ENCODE measurements at regions not wholly inside any gene's neighbourhood (a gene's known extent, or its start where the extent isn't known, plus 50 kb on each side); places are given as distances from the start of the nearest gene placed in this dataset.

- DNase-seq (ENCODE audit: low spot score in 2 of 2): no peak
- H3K27ac ChIP-seq: no peak overlapping the region
- no peaks in the 10 kb centered on the region for H3K27me3 ChIP-seq
- WGBS: 81% methylated on average over 4 of the region's 4 CpGs
- no peaks in the 10 kb centered on the region for H3K36me3 ChIP-seq
- H3K4me1 ChIP-seq: peaks cover 12% of the 10 kb centered on the region
- no peak overlapping the region for H3K4me3 ChIP-seq
- H3K9me3 ChIP-seq: no peaks in the 10 kb centered on the region
- TF ChIP-seq POLR2A (IDR thresholded peaks at IDR 0.05) (no peak), POLR2AphosphoS5 (IDR thresholded peaks at IDR 0.05) (no peak), EP300 (IDR thresholded peaks at IDR 0.05) (no peak), CTCF (IDR thresholded peaks at IDR 0.05) (no peak)
Measured at GRCh38 chr17:6915620-6916019, 80.2 kb upstream of the ALOX12 start.

DNA sequence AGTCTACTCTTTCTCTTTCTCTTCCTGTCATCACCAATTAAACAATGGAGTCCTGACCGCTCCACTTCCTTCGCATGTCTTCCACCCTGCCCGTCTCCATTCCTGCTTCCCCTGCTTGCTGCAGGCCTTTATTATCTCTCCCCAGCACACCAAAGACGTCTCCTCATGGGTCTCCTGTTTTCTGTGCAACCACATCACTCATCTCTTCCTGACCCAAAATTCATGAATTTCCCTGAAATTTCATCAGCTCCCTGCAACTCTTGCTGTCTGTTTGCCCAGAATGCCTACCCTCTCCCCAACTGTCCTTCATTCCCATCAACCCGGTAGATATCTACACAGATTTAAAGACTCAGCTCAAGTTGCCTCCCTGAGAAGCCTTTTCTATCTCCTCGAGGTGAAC lies 76.7 kb upstream of the ALOX12 start:
- no peaks in the 10 kb centered on the region for H3K36me3 ChIP-seq
- no peak overlapping the region for H3K4me3 ChIP-seq
- H3K27me3 ChIP-seq: no peaks in the 10 kb centered on the region
- no peak for DNase-seq (ENCODE audit: low spot score in 2 of 2)
- H3K27ac ChIP-seq: no peak overlapping the region
- WGBS: 86% methylated on average over 6 of the region's 6 CpGs
- TF ChIP-seq EP300 (IDR thresholded peaks at IDR 0.05): no peak
- no peak for TF ChIP-seq POLR2A (IDR thresholded peaks at IDR 0.05)
- TF ChIP-seq POLR2AphosphoS5 (IDR thresholded peaks at IDR 0.05): no peak
- no peaks in the 10 kb centered on the region for H3K9me3 ChIP-seq
- H3K4me1 ChIP-seq: peaks cover 5% of the 10 kb centered on the region

DNA sequence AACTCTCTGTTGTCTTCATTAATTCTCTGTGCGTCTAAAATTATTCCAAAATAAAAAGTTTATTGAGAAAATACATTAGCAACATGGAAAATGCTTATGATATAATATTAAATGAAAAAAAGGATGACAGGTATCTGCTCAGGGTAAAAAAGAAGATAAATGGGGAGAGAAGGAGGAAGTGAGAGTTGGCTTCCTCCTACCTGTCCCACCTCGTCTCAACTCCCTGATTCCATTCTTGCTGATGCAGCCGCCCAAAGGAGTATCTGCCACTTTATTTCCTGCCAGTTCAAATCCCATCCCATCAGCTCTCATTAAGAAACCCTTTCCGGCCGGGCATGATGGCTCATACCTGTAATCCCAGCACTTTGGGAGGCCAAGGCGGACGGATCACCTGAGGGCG lies 72.5 kb upstream of the ALOX12 start:
- H3K4me1 ChIP-seq: peaks cover 12% of the 10 kb centered on the region
- H3K36me3 ChIP-seq: no peaks in the 10 kb centered on the region
- H3K4me3 ChIP-seq: no peak overlapping the region
- no peak for DNase-seq (ENCODE audit: low spot score in 2 of 2)
- H3K27me3 ChIP-seq: no peaks in the 10 kb centered on the region
- no peak overlapping the region for H3K27ac ChIP-seq
- H3K9me3 ChIP-seq: no peaks in the 10 kb centered on the region
- 87% methylated on average over 8 of the region's 8 CpGs for WGBS
- TF ChIP-seq POLR2AphosphoS5 (IDR thresholded peaks at IDR 0.05) (no peak), POLR2A (IDR thresholded peaks at IDR 0.05) (no peak), EP300 (IDR thresholded peaks at IDR 0.05) (no peak), CTCF (IDR thresholded peaks at IDR 0.05) (no peak)

DNA sequence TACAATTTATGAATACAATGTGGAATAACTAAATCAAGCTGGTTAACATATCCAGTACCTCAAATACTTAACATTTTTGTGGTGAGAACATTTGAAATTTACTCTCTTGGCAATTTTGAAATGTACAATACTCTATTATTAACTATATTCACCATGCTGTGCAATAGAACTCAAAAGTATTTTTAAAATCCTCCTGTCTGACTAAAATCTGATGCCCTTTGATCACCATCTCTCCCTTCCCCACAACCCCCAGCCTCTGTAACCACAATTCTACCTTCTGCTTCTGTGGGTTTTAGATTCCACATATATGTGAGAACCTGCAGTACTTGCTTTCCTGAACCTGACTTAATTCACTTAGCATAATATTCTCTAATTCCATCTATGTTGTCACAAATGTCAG lies 71.6 kb upstream of the ALOX12 start:
- no peaks in the 10 kb centered on the region for H3K36me3 ChIP-seq
- H3K4me3 ChIP-seq: no peak overlapping the region
- no peaks in the 10 kb centered on the region for H3K27me3 ChIP-seq
- H3K9me3 ChIP-seq: no peaks in the 10 kb centered on the region
- H3K27ac ChIP-seq: no peak overlapping the region
- DNase-seq (ENCODE audit: low spot score in 2 of 2): no peak
- TF ChIP-seq CTCF (IDR thresholded peaks at IDR 0.05) (no peak), POLR2AphosphoS5 (IDR thresholded peaks at IDR 0.05) (no peak), EP300 (IDR thresholded peaks at IDR 0.05) (no peak), POLR2A (IDR thresholded peaks at IDR 0.05) (no peak)
- peaks cover 12% of the 10 kb centered on the region for H3K4me1 ChIP-seq

- Histone ChIP-seq H3K4me3 (no peak overlapping the region), H3K9me3 (no peaks in the 10 kb centered on the region), H3K36me3 (no peaks in the 10 kb centered on the region), H3K27me3 (no peaks in the 10 kb centered on the region), H3K4me1 (peaks cover 12% of the 10 kb centered on the region), H3K27ac (no peak overlapping the region)
- WGBS: 39% methylated on average over 2 of the region's 2 CpGs
- no peak for DNase-seq (ENCODE audit: low spot score in 2 of 2)
- TF ChIP-seq EP300 (IDR thresholded peaks at IDR 0.05) (no peak), CTCF (IDR thresholded peaks at IDR 0.05) (no peak), POLR2AphosphoS5 (IDR thresholded peaks at IDR 0.05) (no peak), POLR2A (IDR thresholded peaks at IDR 0.05) (no peak)
Measured at GRCh38 chr17:6926667-6927066, 69.2 kb upstream of the ALOX12 start.
